Activated B cell treated with CpG ODN at 0.5 μM for 24 hours (primary cell): ENCODE measurements at regions not wholly inside any gene's neighbourhood (a gene's known extent, or its start where the extent isn't known, plus 50 kb on each side); places are given as distances from the start of the nearest gene placed in this dataset.

Experiments
- ATAC-seq: fragments of 200-7000 bp; cut with Tn5 transposase; one replicate; pipeline ENCODE4 v1.10.0; 2021; ENCODE audit warnings: low read depth, mild to moderate bottlenecking, moderate library complexity
- CTCF ChIA-PET: fragments of 350-600 bp; sonication (Branson Sonifier 250); formaldehyde crosslinking; loops from one replicate; lab custom pipeline; 2021; ENCODE audit warnings: antibody characterized with exemption; lab: Charles Lee
- POLR2A ChIA-PET: fragments of 350-600 bp; sonication (Branson Sonifier 250); formaldehyde crosslinking; loops from one replicate; lab custom pipeline; 2021; ENCODE audit warnings: antibody characterized with exemption; lab: Charles Lee
- DNase-seq: peaks from one replicate; pipeline ENCODE4 v3.0.0; 2022
- H3K27ac Mint-ChIP-seq: one replicate; pipeline ENCODE4 v1.8.0; 2020; ENCODE audit warnings: mixed read lengths
- H3K27me3 Mint-ChIP-seq: one replicate; pipeline ENCODE4 v1.8.0; 2021; ENCODE audit warnings: mixed read lengths
- H3K36me3 Mint-ChIP-seq: one replicate; pipeline ENCODE4 v1.8.0; 2021; ENCODE audit warnings: low read depth, mixed read lengths
- H3K4me1 Mint-ChIP-seq: one replicate; pipeline ENCODE4 v1.8.0; 2021; ENCODE audit warnings: mixed read lengths
- H3K4me3 Mint-ChIP-seq: one replicate; pipeline ENCODE4 v1.8.0; 2020; ENCODE audit warnings: mild to moderate bottlenecking, mixed read lengths
- H3K9me3 Mint-ChIP-seq: one replicate; pipeline ENCODE4 v1.8.0; 2020; ENCODE audit warnings: mixed read lengths
- CTCF ChIP-seq: fragments of 200-600 bp; IDR thresholded peaks from one replicate; pipeline ENCODE4 v1.8.0; 2022; ENCODE audit warnings: antibody characterized with exemption, mild to moderate bottlenecking
- intact Hi-C: fragments of 100-400 bp; cut with micrococcal nuclease; formaldehyde crosslinking; loops from one replicate; pipeline ENCODE4 v1.15.1; 2024

- Mint-ChIP-seq H3K27ac (no peak overlapping the region), H3K27me3 (peaks cover 36% of the 10 kb centered on the region), H3K4me1 (no peaks in the 10 kb centered on the region), H3K4me3 (no peak overlapping the region), H3K36me3 (no peaks in the 10 kb centered on the region), H3K9me3 (no peaks in the 10 kb centered on the region)
- no peak for TF ChIP-seq CTCF
- CTCF ChIA-PET, result no interaction called here
- DNase-seq, result no peak
- ATAC-seq, result no peak
- intact Hi-C loops, result no loop called here
- POLR2A ChIA-PET, result no interaction called here
Measured at GRCh38 chr20:48287552-48288170, 502.4 kb upstream of the SULF2 start.

- no peak overlapping the region for H3K27ac Mint-ChIP-seq
- DNase-seq, result no peak
- no peaks in the 10 kb centered on the region for H3K9me3 Mint-ChIP-seq
- peaks cover 36% of the 10 kb centered on the region for H3K27me3 Mint-ChIP-seq
- POLR2A ChIA-PET, result no interaction called here
- no peaks in the 10 kb centered on the region for H3K36me3 Mint-ChIP-seq
- H3K4me3 Mint-ChIP-seq, result no peak overlapping the region
- TF ChIP-seq CTCF, result no peak
- CTCF ChIA-PET, result no interaction called here
- no peaks in the 10 kb centered on the region for H3K4me1 Mint-ChIP-seq
- intact Hi-C loops, result no loop called here
- no peak for ATAC-seq
Measured at GRCh38 chr20:48287021-48287494, 501.8 kb upstream of the SULF2 start.

GRCh38 chr20:48286601-48287000, 501.3 kb upstream of the SULF2 start:
- Mint-ChIP-seq H3K27ac (no peak overlapping the region), H3K4me1 (no peaks in the 10 kb centered on the region), H3K27me3 (peaks cover 38% of the 10 kb centered on the region), H3K36me3 (no peaks in the 10 kb centered on the region), H3K4me3 (no peak overlapping the region), H3K9me3 (no peaks in the 10 kb centered on the region)
- ATAC-seq, result no peak
- DNase-seq, result no peak
- no peak for TF ChIP-seq CTCF
- POLR2A ChIA-PET, result no interaction called here
- CTCF ChIA-PET, result no interaction called here
- intact Hi-C loops, result no loop called here

GRCh38 chr20:48285656-48286055, 500.4 kb upstream of the SULF2 start:
- intact Hi-C loops, result no loop called here
- Mint-ChIP-seq H3K27me3 (peaks cover 38% of the 10 kb centered on the region), H3K27ac (no peak overlapping the region), H3K4me3 (no peak overlapping the region), H3K36me3 (no peaks in the 10 kb centered on the region), H3K9me3 (no peaks in the 10 kb centered on the region), H3K4me1 (no peaks in the 10 kb centered on the region)
- DNase-seq (no peak), ATAC-seq (no peak)
- POLR2A ChIA-PET, result no interaction called here
- TF ChIP-seq CTCF, result no peak
- CTCF ChIA-PET, result no interaction called here

- Mint-ChIP-seq H3K4me3 (no peak overlapping the region), H3K27me3 (peaks cover 34% of the 10 kb centered on the region), H3K4me1 (no peaks in the 10 kb centered on the region), H3K36me3 (no peaks in the 10 kb centered on the region), H3K27ac (no peak overlapping the region), H3K9me3 (no peaks in the 10 kb centered on the region)
- POLR2A ChIA-PET, result no interaction called here
- ATAC-seq, result no peak
- TF ChIP-seq CTCF, result no peak
- intact Hi-C loops, result no loop called here
- DNase-seq, result no peak
- CTCF ChIA-PET, result no interaction called here
Measured at GRCh38 chr20:48284837-48285236, 499.6 kb upstream of the SULF2 start.
